NOMO-1 (cell line): ENCODE measurements at regions not wholly inside any gene's neighbourhood (a gene's known extent, or its start where the extent isn't known, plus 50 kb on each side); places are given as distances from the start of the nearest gene placed in this dataset.
A peak's percentile ranks its signal among the peaks of the same experiment; 100 is the strongest.
"Not testable (repeated sequence)": the region's sequence is repeated elsewhere in the genome, so short reads cannot be mapped to it uniquely, and the experiment has no call there.

Source experiments
- DNase-seq, 2 experiments: peaks; one replicate each; lab custom pipeline; 2025; ENCODE audit not compliant: unreplicated experiment in 2 of 2; lab: John Stamatoyannopoulos, UW

DNA sequence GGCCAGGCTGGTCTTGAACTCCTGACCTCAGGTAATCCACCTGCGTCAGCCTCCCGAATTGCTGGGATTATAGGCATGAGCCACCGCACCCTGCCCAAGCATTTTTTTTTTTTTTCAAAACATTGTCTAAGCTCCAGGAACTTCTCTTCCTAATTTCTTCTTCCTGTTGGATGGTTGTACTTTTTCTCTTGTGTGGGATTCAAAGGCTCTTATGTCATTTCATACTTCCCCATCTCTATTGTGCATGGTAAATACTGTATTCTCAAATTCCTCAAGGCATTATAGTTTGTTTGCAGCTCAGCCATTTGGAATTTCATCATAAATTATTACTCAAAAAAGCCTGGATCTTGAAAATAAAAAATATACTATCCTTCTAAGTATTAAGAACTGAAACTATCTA, 199.1 kb upstream of the GADL1 start:
- DNase-seq, result no peak

- DNase-seq, result no peak
These were observed 199.6 kb upstream of the GADL1 start for GRCh38 chr3:31094048-31094447.

DNA sequence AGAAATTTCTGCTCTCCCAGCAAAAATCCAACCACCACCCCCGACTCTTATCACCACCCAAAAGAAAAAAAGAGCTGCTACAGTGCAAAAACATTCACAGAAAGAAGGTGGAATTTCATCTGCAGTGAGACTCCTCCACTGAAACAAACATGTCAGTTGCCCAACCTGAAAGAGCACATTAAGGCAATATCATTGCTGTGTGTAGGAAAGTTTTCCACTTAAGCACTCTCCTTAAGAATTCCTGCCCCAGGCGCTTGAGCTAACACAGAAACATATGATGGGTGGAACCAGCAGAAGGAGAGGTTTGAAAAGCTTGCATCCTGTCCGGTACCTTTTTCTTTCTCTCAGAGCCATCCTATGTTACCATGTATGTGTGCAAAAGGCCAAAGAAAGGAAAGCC, 200.8 kb upstream of the GADL1 start:
- DNase-seq, result no peak

- no peak for DNase-seq
These were observed 202.4 kb upstream of the GADL1 start for GRCh38 chr3:31096661-31097395.

- no peak for DNase-seq
These were observed 206.1 kb upstream of the GADL1 start for GRCh38 chr3:31100519-31100918.

- DNase-seq, result not testable (repeated sequence)
These were observed 206.8 kb upstream of the GADL1 start for GRCh38 chr3:31101285-31101684.

- no peak for DNase-seq
These were observed 207.9 kb upstream of the GADL1 start for GRCh38 chr3:31102196-31102879.

GRCh38 chr3:31103181-31103580, 208.7 kb upstream of the GADL1 start:
- no peak for DNase-seq

- no peak for DNase-seq
These were observed 209.2 kb upstream of the GADL1 start for GRCh38 chr3:31103623-31104180.

DNA sequence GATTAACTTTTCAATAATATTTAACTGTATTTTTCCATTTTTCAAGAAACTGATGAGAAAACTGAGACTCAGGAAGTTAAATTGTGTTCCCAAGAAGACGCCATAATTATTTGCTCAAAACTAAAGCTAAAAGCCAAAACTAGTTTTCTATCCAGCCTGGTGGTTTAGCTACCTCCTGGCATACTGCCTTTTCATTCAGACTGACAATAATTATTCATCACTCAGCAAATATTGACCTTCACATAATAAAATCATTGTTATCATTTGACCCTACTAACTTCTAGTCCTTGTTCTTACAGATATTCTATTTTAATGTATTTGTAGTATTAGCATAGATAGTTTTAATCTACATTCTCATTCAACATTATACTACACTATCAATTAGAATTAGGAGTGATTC, 210.6 kb upstream of the GADL1 start:
- no peak for DNase-seq

DNA sequence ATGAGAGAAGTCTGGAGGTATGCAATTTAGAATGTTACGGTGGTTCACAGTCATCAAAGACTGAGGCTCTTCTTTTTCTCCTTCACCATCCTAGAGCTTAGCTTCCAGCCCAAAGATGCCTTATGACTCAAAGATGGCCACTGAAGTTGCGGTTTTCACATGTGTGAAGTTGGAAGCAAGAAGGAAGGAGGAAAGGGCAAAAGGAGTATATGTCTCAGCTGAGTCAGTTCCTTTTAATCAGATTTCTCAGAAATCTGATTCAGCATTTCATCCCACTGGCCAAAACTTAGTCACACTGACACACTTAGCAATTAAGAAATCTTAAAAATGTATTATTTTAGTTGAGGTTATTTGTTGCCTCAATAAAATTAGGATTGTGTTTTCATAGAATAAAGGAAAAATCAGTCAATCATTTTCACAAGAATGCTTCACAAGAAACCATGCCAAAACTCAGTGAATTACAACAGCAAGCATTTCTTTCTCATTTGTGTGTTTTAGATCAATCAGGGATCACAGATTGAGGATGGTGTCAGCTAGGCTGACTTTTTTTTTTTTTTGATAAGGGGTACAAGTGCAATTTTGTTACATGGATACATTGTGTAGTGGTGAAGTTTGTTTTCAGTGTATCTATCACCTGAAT, 211.1 kb upstream of the GADL1 start:
- DNase-seq, result no peak

DNA sequence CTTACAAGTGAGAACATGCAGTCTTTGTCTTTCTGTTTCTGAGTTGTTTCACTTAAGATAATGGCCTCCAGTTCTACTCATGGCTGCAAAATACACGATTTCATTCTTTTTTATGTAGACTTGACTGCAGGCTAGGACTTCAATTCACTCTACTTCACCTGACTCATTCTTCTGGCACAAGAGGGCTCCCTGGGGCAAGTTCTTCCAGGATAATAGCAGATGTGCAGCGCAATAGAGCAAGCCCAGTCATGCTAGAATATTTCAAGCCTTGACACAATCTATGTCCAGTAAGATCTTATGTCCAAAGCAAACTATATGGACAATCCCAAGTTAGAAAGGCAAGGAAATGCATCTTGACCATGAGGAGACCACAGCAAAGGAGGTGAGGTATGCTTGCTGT, 211.7 kb upstream of the GADL1 start:
- DNase-seq, result no peak

GRCh38 chr3:31106912-31107311, 212.5 kb upstream of the GADL1 start:
- DNase-seq, result no peak

GRCh38 chr3:31114929-31115283, 220.4 kb upstream of the GADL1 start:
- no peak for DNase-seq

DNA sequence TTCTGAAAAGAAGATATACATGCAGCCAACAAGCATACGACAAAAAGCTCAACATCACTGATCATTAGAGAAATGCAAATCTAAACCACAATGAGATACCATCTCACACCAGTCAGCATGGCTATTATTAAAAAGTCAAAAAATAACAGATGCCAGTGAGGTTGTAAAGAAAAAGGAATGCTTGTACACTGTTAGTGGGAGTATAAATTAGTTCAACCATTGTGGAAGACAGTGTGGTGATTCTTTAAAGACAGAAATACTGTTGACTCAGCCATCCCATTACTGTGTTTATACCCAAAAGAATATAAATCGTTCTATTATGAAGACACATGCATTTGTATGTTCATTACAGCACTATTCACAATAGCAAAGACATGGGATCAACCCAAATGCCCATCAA, 221.1 kb upstream of the GADL1 start:
- not testable (repeated sequence) for DNase-seq

- no peak for DNase-seq
These were observed 222.2 kb upstream of the GADL1 start for GRCh38 chr3:31116651-31117050.

DNA sequence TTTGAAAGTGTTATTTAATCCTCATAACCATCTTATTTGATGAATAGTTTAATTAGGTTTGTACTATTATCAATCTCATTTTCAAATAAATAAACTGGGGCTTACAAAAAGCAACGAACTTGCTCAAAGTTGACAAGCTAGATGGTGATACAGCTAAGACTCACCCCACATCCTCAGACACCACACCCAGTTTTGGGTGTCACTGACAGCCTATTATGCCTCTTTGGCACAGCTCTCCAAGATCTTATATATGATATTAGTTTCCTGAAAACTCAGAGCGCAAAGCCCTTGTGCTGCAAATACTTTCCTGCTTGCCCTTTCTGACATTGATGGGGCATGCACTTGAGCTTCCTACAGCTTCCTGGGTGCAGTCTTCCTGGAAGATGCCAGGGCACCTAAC, 223.4 kb upstream of the GADL1 start:
- no peak for DNase-seq

- DNase-seq, result no peak
These were observed 229.9 kb upstream of the GADL1 start for GRCh38 chr3:31124373-31124772.

GRCh38 chr3:31125413-31126020, 231.1 kb upstream of the GADL1 start:
- DNase-seq, result no peak

DNA sequence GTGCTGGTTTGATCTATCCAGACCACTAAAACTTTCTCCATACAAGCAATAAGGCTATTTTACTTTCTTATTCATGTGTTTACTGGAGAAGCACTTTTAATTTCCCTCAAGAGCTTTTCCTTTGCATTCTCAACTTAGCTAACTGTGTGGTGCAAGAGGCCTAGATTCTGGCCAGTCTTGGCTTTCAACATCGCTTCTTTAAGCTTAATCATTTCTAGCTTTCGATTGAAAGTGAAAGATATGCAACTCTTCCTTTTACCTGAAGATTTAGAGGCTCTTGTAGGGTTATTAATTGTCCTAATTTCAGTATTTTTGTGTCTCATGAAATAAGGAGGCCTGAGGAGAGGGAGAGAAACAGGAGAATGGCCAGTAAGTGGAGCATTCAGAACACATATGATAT, 234.8 kb upstream of the GADL1 start:
- DNase-seq, result no peak

- peak in 1 of 2 experiments; percentile 20 for DNase-seq
These were observed 237.8 kb upstream of the GADL1 start for GRCh38 chr3:31132132-31132769.
